Femur (tissue), 1 donor: ENCODE measurements at regions not wholly inside any gene's neighbourhood (a gene's known extent, or its start where the extent isn't known, plus 50 kb on each side); places are given as distances from the start of the nearest gene placed in this dataset.

Experiments used
- DNase-seq: peaks from one replicate; pipeline ENCODE4 v3.0.0-alpha.2; 2017

GRCh38 chr10:88136712-88137111, 273.3 kb downstream of the PTEN start:
- DNase-seq: no peak

DNA sequence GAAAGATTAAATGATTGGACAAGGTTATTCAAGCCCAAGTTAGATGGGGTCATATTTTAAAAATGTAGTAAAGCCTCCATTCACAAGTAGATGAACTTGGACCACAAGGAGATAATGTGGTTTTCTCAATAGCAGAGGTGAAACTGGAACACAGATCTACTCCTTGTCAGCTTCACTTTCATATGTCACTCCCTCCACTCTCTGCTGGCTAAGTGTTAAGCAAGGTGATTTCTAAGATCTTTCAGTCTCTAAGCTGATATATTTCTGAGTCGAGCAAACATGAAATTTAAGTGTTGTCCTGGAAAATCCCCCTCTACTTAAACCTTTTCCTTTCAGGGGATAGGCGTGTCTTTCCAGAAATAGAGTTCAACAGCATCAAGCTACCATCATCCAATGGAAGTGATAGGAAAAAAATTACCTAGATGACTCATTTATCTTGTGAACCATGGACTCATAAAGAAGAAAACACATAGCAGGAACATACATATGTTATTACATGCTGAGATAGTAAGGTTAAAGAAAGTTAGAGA, 275.0 kb downstream of the PTEN start:
- DNase-seq: no peak

GRCh38 chr10:88147000-88147798, 283.8 kb downstream of the PTEN start:
- peak; percentile 26 for DNase-seq

DNA sequence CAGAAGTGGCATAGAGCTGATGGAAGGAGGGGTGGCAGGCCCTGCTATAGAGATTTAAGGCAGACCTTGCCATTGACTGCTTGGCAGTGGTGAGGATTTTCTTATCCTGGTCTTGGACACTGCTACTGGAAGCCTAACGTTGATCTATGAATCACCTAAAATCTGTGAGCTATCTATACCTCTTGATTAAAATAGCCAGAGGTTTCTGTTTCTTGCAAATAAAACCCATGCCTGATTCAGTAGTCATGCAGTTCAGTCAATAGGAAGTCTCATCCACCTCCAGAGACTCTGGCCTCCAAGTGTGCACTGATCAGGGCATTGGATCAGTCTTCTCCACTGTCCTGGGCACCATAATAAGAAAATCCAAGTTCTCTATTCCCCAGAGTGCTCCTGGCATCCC, 286.5 kb downstream of the PTEN start:
- DNase-seq: no peak

GRCh38 chr10:88150339-88150738, 286.9 kb downstream of the PTEN start:
- DNase-seq: no peak

DNA sequence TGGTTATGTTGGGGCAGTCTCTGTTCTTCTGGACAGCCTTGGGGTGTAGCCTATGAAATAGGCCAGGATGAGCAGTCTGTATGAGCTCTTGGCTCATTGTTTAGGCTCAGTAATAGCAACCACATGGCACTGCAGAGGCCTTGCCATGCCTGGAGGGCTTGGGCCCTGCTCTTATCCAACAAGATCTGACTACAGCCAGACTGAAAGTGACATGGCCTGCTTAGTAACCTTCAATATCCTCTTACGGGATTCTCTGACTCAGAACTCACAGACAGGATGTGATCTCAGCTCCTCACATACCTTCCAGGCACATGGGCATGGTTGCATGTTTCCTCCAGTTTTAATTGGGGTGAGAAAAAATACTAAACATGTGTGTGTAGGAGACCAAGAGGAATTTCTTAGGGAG, 289.3 kb downstream of the PTEN start:
- no peak for DNase-seq

- DNase-seq: no peak
Observed at GRCh38 chr10:88154596-88155250, 291.3 kb downstream of the PTEN start.

- DNase-seq: no peak
Observed at GRCh38 chr10:88156341-88156740, 292.9 kb downstream of the PTEN start.

DNA sequence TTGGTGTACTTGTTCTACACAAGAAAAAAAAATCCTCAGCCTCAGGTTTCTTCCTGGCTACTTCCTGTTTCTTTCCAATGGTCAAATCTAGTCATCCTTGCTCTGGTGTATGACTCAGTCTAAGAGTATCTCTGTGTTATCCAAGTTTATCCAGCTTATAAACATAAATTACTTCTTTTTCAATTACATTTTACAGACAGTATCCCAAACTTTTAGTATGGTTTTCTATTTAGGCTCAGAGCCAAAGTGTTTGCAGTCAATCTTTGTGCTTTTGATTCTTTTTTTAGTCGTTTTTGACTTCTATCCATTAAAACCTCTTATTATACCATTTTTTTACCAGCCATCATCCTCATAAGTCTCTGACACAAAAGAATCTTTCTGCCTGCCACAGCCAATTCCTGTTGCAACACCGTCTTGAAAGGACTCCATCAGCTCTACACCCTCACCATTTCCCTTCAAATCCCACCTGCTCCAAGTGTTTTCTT, 294.6 kb downstream of the PTEN start:
- no peak for DNase-seq

- no peak for DNase-seq
Observed at GRCh38 chr10:88158526-88159122, 295.2 kb downstream of the PTEN start.

GRCh38 chr10:88159127-88159829, 295.9 kb downstream of the PTEN start:
- DNase-seq: no peak

GRCh38 chr10:88161070-88161469, 297.6 kb downstream of the PTEN start:
- DNase-seq: no peak

GRCh38 chr10:88161756-88162155, 298.3 kb downstream of the PTEN start:
- no peak for DNase-seq

DNA sequence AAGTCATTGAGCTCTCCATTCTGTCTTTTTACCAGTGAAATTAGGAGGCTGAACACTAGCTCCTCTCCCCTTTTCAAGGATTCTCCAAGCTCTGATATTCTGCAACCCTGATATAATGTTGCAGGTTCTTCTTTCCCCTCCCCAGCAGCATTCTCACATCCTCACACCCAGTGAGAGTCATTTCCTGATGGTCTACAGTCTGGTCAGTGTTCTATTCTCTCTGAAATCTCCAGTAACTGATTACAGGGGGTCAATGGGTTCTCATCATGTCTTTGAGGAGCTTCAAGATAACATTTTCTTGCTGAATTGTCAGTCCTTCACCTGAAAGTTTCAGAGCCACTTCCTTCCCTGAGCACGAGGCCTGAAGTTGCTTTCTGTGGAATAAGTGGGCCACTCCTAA, 299.4 kb downstream of the PTEN start:
- no peak for DNase-seq

DNA sequence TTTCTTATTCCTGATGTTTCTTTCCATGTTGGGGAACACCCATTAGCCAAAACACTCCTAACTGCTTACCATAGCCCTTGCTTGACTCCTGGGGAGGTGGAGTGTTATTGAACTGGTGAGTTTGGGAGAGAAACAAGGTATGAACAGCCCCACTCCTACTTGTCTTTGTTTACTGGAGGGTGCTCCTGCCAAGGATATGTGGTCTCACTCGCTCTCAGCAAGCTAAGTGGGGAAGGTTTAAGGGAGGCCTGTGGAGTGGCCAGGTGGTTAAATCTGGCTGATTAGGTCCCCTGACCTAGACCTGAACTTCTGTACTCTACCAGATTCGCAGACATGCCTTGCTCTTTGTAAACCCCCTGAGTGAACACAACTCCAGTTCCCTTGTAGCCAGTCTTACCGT, 300.1 kb downstream of the PTEN start:
- no peak for DNase-seq

DNA sequence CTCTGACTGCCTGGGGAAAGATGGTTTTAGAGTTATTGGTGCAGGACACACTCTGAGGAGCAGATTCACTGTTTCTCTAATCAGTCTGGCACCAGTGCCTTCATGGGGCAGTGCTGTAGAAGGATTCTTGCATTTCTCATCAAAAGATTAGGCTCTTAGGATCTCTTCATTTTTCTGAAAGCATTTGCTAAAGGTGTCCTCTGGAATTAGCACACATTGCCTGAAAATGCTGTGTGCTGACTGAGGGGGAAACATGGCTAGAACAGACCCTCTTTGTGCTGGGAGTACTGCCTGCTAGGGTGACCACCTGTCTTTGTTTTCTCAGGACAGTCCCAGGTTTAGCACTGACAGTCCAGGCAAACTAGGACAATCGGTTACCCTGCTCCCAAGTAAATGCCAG, 301.0 kb downstream of the PTEN start:
- DNase-seq: no peak

DNA sequence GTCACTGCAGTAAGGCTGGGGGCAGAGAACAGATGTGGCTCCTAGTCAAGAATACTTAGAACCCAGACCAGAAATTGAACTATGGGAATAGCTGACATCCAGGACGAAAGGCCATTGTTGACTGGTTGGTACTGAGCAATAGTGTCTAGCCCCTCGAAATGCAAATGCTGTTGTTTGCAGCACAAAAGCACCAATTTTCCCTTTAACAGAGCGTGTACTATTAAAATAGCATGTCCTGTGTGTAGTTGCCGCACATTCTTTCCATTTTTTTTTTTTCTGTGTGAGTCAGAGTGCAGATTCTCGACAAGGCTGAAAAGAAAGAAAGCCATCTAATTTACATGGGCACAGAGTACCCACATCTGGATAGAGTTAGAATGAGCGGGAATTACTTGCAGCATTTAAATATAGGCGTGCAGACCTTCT, 302.4 kb downstream of the PTEN start:
- DNase-seq: no peak

- no peak for DNase-seq
Observed at GRCh38 chr10:88168171-88169036, 305.0 kb downstream of the PTEN start.

DNA sequence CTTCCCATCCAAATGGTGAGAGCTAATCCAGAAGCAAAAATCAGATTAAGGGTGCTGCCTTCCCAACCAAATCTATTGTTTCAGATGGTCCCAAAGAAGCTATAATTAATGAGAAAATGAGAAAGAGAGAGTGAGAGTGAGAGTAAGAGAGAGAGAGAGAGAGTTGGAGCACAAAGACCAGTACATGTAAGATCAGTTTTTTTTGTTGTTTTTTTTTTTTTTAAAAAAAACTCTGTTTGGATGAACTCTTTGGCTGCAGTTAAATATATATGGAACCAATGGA, 305.6 kb downstream of the PTEN start:
- no peak for DNase-seq

- DNase-seq: no peak
Observed at GRCh38 chr10:88170628-88171027, 307.2 kb downstream of the PTEN start.

GRCh38 chr10:88172159-88172558, 308.7 kb downstream of the PTEN start:
- DNase-seq: no peak

GRCh38 chr10:88174391-88174790, 311.0 kb downstream of the PTEN start:
- no peak for DNase-seq
